Endodermal cell (in vitro differentiated cells): ENCODE measurements at regions not wholly inside any gene's neighbourhood (a gene's known extent, or its start where the extent isn't known, plus 50 kb on each side); places are given as distances from the start of the nearest gene placed in this dataset.
"Not testable (repeated sequence)": the region's sequence is repeated elsewhere in the genome, so short reads cannot be mapped to it uniquely, and the experiment has no call there.

Source experiments
- DNase-seq: peaks from one replicate; pipeline ENCODE4 v3.0.0-alpha.2; 2017
- H3K27ac ChIP-seq: 2 replicates; pipeline ENCODE4 v1.5.1; 2013; ENCODE audit warnings: mild to moderate bottlenecking, low read depth, low read length, moderate library complexity
- H3K27me3 ChIP-seq: 2 replicates; pipeline ENCODE4 v1.6.1; 2013; ENCODE audit warnings: mild to moderate bottlenecking, low read length, moderate library complexity; ENCODE audit not compliant: insufficient read depth, control insufficient read depth, poor library complexity, severe bottlenecking
- H3K36me3 ChIP-seq: 2 replicates; pipeline ENCODE4 v1.7.0; 2013; ENCODE audit warnings: mild to moderate bottlenecking, low read length, moderate library complexity; ENCODE audit not compliant: control insufficient read depth, insufficient read depth
- H3K4me1 ChIP-seq: one replicate; pipeline ENCODE4 v1.7.0; 2013; ENCODE audit warnings: low read length; ENCODE audit not compliant: control insufficient read depth, insufficient read depth
- H3K4me3 ChIP-seq: 2 replicates; pipeline ENCODE4 v1.5.1; 2013; ENCODE audit warnings: mild to moderate bottlenecking, low read length, moderate library complexity
- H3K9ac ChIP-seq: 2 replicates; pipeline ENCODE4 v1.6.1; 2013; ENCODE audit warnings: mild to moderate bottlenecking, low read length, moderate library complexity; ENCODE audit not compliant: poor library complexity, severe bottlenecking; ENCODE audit errors: extremely low read depth
- H3K9me3 ChIP-seq: 2 replicates; pipeline ENCODE4 v1.6.1; 2013; ENCODE audit warnings: mild to moderate bottlenecking, low read length, moderate library complexity; ENCODE audit not compliant: control insufficient read depth
- H3K27ac Mint-ChIP-seq: 2 replicates; pipeline ENCODE4 v1.8.0; 2020; ENCODE audit warnings: mixed read lengths
- H3K27me3 Mint-ChIP-seq: 2 replicates; pipeline ENCODE4 v1.8.0; 2021; ENCODE audit warnings: mild to moderate bottlenecking, mixed read lengths; ENCODE audit not compliant: insufficient read depth
- H3K36me3 Mint-ChIP-seq: 2 replicates; pipeline ENCODE4 v1.8.0; 2020; ENCODE audit warnings: low read depth, mixed read lengths
- H3K4me1 Mint-ChIP-seq: 2 replicates; pipeline ENCODE4 v1.8.0; 2020; ENCODE audit warnings: mixed read lengths
- H3K4me3 Mint-ChIP-seq: 2 replicates; pipeline ENCODE4 v1.8.0; 2020; ENCODE audit warnings: mild to moderate bottlenecking, moderate library complexity, mixed read lengths
- H3K9me3 Mint-ChIP-seq: 2 replicates; pipeline ENCODE4 v1.8.0; 2020; ENCODE audit warnings: mild to moderate bottlenecking, mixed read lengths
- WGBS, 2 experiments: methylation state at CpG; one replicate each; pipeline versions ENCODE4 v1.1.5 to v1.1.7; 2013; ENCODE audit warnings: missing lambda C conversion rate in 2 of 2, mixed read lengths in 1 of 2; ENCODE audit not compliant: insufficient coverage in 1 of 2, insufficient read length in 1 of 2; 5-methylcytosine and 5-hydroxymethylcytosine counted together
- TF ChIP-seq, protein P1 (sequence below): fragments of 200-600 bp; sonication (generic); conservative IDR thresholded peaks from 2 replicates; pipeline ENCODE4 v1.5.0; 2021; ENCODE audit warnings: antibody characterized with exemption, mild to moderate bottlenecking

DNA sequence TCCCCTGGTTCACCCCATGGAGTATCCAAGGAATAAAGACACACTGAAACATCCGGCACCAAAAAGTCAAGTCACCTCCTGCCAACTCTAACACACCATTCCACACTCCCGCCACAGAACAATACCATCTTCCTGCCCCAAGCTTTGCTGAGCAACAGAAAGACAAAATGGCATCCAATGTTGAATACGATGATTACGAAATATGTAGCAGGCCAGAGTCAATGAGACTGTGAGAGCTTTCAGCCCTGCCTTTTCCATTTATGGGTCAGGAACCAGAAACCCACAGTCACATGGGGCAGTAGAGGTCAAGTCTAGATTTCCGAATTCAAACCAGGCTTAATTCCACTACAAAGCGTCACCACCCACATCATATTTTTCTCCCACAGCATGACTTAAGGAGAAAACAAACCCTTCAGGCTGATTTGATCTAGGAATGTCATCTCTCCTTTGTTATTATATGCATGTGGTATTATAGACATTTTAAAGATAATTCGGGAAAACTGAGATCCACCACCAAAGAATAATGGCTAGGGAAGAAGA is 249.8 kb downstream of the SETD4 start:
- H3K27me3 Mint-ChIP-seq: peaks cover 4% of the 10 kb centered on the region
- no peak for DNase-seq
- peaks cover 3% of the 10 kb centered on the region for H3K9me3 Mint-ChIP-seq
- H3K27ac Mint-ChIP-seq: no peak overlapping the region
- Histone ChIP-seq H3K36me3 (no peaks in the 10 kb centered on the region), H3K27ac (no peak overlapping the region), H3K27me3 (peaks cover 8% of the 10 kb centered on the region), H3K4me1 (no peaks in the 10 kb centered on the region), H3K9me3 (peaks cover 4% of the 10 kb centered on the region), H3K9ac (no peak overlapping the region), H3K4me3 (no peak overlapping the region)
- 94 to 100% methylated on average over 3 to 7 of the region's 7 CpGs for WGBS, 2 experiments
- TF ChIP-seq, protein P1, sequence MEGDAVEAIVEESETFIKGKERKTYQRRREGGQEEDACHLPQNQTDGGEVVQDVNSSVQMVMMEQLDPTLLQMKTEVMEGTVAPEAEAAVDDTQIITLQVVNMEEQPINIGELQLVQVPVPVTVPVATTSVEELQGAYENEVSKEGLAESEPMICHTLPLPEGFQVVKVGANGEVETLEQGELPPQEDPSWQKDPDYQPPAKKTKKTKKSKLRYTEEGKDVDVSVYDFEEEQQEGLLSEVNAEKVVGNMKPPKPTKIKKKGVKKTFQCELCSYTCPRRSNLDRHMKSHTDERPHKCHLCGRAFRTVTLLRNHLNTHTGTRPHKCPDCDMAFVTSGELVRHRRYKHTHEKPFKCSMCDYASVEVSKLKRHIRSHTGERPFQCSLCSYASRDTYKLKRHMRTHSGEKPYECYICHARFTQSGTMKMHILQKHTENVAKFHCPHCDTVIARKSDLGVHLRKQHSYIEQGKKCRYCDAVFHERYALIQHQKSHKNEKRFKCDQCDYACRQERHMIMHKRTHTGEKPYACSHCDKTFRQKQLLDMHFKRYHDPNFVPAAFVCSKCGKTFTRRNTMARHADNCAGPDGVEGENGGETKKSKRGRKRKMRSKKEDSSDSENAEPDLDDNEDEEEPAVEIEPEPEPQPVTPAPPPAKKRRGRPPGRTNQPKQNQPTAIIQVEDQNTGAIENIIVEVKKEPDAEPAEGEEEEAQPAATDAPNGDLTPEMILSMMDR: no peak
- no peak overlapping the region for H3K4me3 Mint-ChIP-seq
- H3K4me1 Mint-ChIP-seq: peaks cover 6% of the 10 kb centered on the region
- H3K36me3 Mint-ChIP-seq: no peaks in the 10 kb centered on the region

- WGBS, 2 experiments: 77 to 100% methylated on average over 1 to 4 of the region's 4 CpGs
These were observed 258.9 kb downstream of the SETD4 start for GRCh38 chr21:35801391-35801790.

DNA sequence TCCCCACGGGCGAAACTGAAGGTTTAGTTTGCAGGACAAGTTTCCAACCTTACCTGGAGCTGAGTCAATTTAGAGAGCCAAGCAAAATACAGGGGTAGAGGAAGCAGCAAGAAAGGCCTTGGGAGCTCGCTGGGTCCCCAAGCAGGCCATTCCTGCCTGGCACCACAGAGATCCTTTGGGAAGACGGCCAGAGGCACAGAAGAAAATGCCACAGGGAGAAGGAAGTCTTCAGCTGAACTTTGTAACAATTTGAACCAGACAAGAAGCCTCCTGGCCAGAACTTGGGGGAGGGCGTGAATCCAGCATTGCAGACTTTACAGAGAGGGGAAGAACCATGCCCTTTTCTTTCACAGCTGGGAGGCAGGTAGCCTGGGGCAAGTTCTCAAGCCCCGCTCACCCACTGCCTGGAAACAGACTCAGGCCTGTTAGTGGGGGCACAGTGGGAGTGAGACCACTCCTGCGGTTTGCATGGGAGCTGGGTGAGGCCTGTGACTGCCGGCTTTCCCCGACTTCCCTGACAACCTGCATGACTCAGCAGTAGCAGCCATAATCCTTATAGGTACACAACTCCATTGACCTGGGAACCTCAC is 259.4 kb downstream of the SETD4 start:
- H3K27ac ChIP-seq, H3K4me1 Mint-ChIP-seq, H3K4me1 ChIP-seq, H3K36me3 Mint-ChIP-seq, H3K36me3 ChIP-seq, H3K9ac ChIP-seq, H3K4me3 ChIP-seq, H3K4me3 Mint-ChIP-seq, DNase-seq: not testable (repeated sequence)
- Mint-ChIP-seq H3K27ac (peak overlapping the region; percentile 10), H3K9me3 (peaks cover 44% of the 10 kb centered on the region), H3K27me3 (peaks cover 38% of the 10 kb centered on the region)
- peaks cover 26% of the 10 kb centered on the region for H3K27me3 ChIP-seq
- H3K9me3 ChIP-seq: peaks cover 33% of the 10 kb centered on the region
- 94 to 100% methylated on average over 3 to 9 of the region's 9 CpGs for WGBS, 2 experiments

More at GRCh38 chr21:35801391-35801790, 258.9 kb downstream of the SETD4 start:
- Histone ChIP-seq H3K9ac (no peak overlapping the region), H3K36me3 (no peaks in the 10 kb centered on the region), H3K27me3 (peaks cover 31% of the 10 kb centered on the region), H3K9me3 (peaks cover 33% of the 10 kb centered on the region), H3K27ac (no peak overlapping the region), H3K4me1 (no peaks in the 10 kb centered on the region), H3K4me3 (no peak overlapping the region)
- Mint-ChIP-seq H3K27me3 (peaks cover 35% of the 10 kb centered on the region), H3K36me3 (no peaks in the 10 kb centered on the region), H3K4me3 (no peak overlapping the region), H3K9me3 (peaks cover 44% of the 10 kb centered on the region), H3K4me1 (peaks cover 3% of the 10 kb centered on the region), H3K27ac (no peak overlapping the region)
- no peak for DNase-seq
- TF ChIP-seq, protein P1: no peak
